ENCODE measurements at regions not wholly inside any gene's neighbourhood (a gene's known extent, or its start where the extent isn't known, plus 50 kb on each side); places are given as distances from the start of the nearest gene placed in this dataset.

GRCh38 chr17:6938637-6939036 lies 57.2 kb upstream of the ALOX12 start:
- no peak for DNase-seq (ENCODE audit: low read depth in 2 of 2, low spot score in 1 of 2)

GRCh38 chr17:6940186-6940649 lies 55.6 kb upstream of the ALOX12 start:
- DNase-seq (ENCODE audit: low read depth in 2 of 2, low spot score in 1 of 2): no peak

- no peak for DNase-seq (ENCODE audit: low read depth in 2 of 2, low spot score in 1 of 2)
These were observed 53.9 kb upstream of the ALOX12 start for GRCh38 chr17:6941989-6942388.

- DNase-seq (ENCODE audit: low read depth in 2 of 2, low spot score in 1 of 2): no peak
These were observed 52.4 kb upstream of the ALOX12 start for GRCh38 chr17:6943406-6943805.

Measured in stimulated activated CD8-positive, alpha-beta memory T cell treated with anti-CD3 and anti-CD28 coated beads, Interleukin-4, amount 100 ng/mL, for 1 hour (primary cell).